Panc1 (cell line): ENCODE measurements at regions not wholly inside any gene's neighbourhood (a gene's known extent, or its start where the extent isn't known, plus 50 kb on each side); places are given as distances from the start of the nearest gene placed in this dataset.

Experiments used
- ATAC-seq: fragments of 200-7000 bp; cut with Tn5 transposase; 2 replicates; pipeline ENCODE4 v1.9.1; 2020; ENCODE audit warnings: mild to moderate bottlenecking, moderate library complexity
- BruUV-seq: library from RNA; stranded (reverse); fragments of 400-500 nt; replicated peaks from 2 replicates; lab custom pipeline; 2021; lab: Mats Ljungman, UMichigan
- CTCF ChIA-PET: fragments of 300-600 bp; sonication (Branson Sonifier 250); formaldehyde crosslinking; loops from one replicate; lab custom pipeline; 2022; ENCODE audit warnings: antibody characterized with exemption; lab: Charles Lee
- POLR2A ChIA-PET: fragments of 300-600 bp; sonication (Branson Sonifier 250); formaldehyde crosslinking; loops from one replicate; lab custom pipeline; 2022; ENCODE audit warnings: antibody characterized with exemption; lab: Charles Lee
- DNase-seq: peaks from one replicate; pipeline ENCODE4 v3.0.0-alpha.2; 2010; ENCODE audit warnings: low read depth, low spot score
- H3K27ac ChIP-seq: 2 replicates; pipeline ENCODE4 v1.5.1; 2011; ENCODE audit warnings: mild to moderate bottlenecking, low read length, inconsistent platforms
- H3K27me3 ChIP-seq: fragments of 200-500 bp; sonication (Bioruptor generic); 2 replicates; pipeline ENCODE4 v1.6.0; 2014; ENCODE audit warnings: low read length, inconsistent platforms; ENCODE audit not compliant: control insufficient read depth, insufficient read depth
- H3K36me3 ChIP-seq: fragments of 200-500 bp; sonication (Bioruptor generic); 2 replicates; pipeline ENCODE4 v1.5.1; 2014; ENCODE audit warnings: inconsistent platforms, mild to moderate bottlenecking, low read length, moderate library complexity; ENCODE audit not compliant: control insufficient read depth, insufficient read depth
- H3K4me1 ChIP-seq: 2 replicates; pipeline ENCODE4 v1.5.1; 2011; ENCODE audit warnings: inconsistent platforms, mild to moderate bottlenecking, low read length, moderate library complexity; ENCODE audit not compliant: control insufficient read depth, insufficient read depth
- H3K4me3 ChIP-seq, 2 experiments: 2 replicates each; pipeline ENCODE4 v1.5.1; 2011 to 2012; ENCODE audit warnings: low read depth in 2 of 2, low read length in 2 of 2, mild to moderate bottlenecking in 2 of 2, inconsistent platforms in 1 of 2, moderate library complexity in 1 of 2
- H3K9me3 ChIP-seq: fragments of 200-500 bp; sonication (Bioruptor generic); 2 replicates; pipeline ENCODE4 v1.5.1; 2014; ENCODE audit warnings: low read depth, mild to moderate bottlenecking, inconsistent platforms, low read length, moderate library complexity; ENCODE audit not compliant: control insufficient read depth, insufficient read depth
- POLR2AphosphoS5 ChIP-seq: IDR thresholded peaks from 2 replicates; pipeline ENCODE4 v1.6.1; 2012; ENCODE audit warnings: mild to moderate bottlenecking, low read depth, low read length, moderate library complexity
- SIN3A ChIP-seq: IDR thresholded peaks from 2 replicates; pipeline ENCODE4 v1.6.1; 2012; ENCODE audit warnings: low read depth, mild to moderate bottlenecking, low read length, moderate library complexity, borderline replicate concordance; ENCODE audit not compliant: insufficient read depth
- TCF7L2 ChIP-seq: IDR thresholded peaks from 2 replicates; pipeline ENCODE4 v1.6.1; 2011; ENCODE audit warnings: mild to moderate bottlenecking, low read depth, low read length, inconsistent platforms
- in situ Hi-C: cut with HindIII; loops from 2 replicates; pipeline ENCODE4 v1.10.0; 2016; ENCODE audit warnings: low sequenced_read_pairs, low pct_unique_long_range_greater_than_20kb
- intact Hi-C: fragments of 100-400 bp; cut with micrococcal nuclease; formaldehyde crosslinking; loops from one replicate; pipeline ENCODE4 v1.10.0; 2022; ENCODE audit not compliant: unreplicated experiment
- TF ChIP-seq, protein P1 (sequence below): fragments of 450-650 bp; IDR thresholded peaks from 2 replicates; pipeline ENCODE4 v1.5.1; 2017; ENCODE audit warnings: mild to moderate bottlenecking
- TF ChIP-seq, protein P2 (sequence below), 2 experiments: IDR thresholded peaks; 2 replicates each; pipeline ENCODE4 v1.6.1; 2011 to 2012; ENCODE audit warnings: low read depth in 2 of 2, control low read depth in 1 of 2, low read length in 1 of 2, mild to moderate bottlenecking in 1 of 2, moderate library complexity in 1 of 2; ENCODE audit not compliant: insufficient read depth in 1 of 2

DNA sequence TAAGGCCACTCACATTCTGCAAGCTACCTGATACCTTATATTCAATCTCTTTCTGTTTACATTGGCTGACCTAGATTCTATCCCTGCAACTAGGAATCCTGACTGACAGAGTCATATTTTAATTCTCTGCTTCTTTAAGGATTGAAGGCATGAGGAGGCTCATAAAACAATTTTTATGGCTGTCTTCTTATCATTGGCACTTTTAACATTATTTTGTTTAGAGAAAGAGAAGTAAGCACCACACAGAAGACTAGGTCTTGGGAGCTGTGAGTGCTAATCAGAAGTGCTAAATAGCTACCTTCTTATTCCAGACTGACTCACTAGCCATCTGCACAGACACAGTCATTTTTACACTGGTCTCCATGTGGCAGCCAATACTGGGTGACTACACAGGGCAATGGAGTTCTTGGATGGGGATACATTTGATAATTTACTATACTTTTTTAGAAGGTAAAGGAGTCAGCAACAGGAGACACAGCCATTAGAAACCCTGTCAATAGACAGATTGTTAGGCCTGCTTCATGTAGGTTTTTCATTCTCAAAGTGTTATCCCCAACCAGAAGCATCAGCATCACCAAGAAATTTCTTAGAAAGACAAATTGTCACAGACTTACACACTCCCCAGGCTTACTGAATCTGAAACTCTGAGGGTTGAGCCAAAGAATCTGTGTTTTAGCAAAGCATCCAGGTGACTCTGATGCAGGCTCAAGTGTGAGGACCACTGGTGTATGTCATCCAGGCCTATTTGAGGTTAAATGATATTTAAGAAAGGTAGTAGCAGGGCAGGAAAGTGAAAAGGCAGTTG is 214.1 kb downstream of the DUSP6 start:
- TF ChIP-seq, protein P1, sequence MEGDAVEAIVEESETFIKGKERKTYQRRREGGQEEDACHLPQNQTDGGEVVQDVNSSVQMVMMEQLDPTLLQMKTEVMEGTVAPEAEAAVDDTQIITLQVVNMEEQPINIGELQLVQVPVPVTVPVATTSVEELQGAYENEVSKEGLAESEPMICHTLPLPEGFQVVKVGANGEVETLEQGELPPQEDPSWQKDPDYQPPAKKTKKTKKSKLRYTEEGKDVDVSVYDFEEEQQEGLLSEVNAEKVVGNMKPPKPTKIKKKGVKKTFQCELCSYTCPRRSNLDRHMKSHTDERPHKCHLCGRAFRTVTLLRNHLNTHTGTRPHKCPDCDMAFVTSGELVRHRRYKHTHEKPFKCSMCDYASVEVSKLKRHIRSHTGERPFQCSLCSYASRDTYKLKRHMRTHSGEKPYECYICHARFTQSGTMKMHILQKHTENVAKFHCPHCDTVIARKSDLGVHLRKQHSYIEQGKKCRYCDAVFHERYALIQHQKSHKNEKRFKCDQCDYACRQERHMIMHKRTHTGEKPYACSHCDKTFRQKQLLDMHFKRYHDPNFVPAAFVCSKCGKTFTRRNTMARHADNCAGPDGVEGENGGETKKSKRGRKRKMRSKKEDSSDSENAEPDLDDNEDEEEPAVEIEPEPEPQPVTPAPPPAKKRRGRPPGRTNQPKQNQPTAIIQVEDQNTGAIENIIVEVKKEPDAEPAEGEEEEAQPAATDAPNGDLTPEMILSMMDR = no peak
- TF ChIP-seq TCF7L2 (no peak), POLR2AphosphoS5 (no peak), SIN3A (no peak)
- TF ChIP-seq, protein P2, sequence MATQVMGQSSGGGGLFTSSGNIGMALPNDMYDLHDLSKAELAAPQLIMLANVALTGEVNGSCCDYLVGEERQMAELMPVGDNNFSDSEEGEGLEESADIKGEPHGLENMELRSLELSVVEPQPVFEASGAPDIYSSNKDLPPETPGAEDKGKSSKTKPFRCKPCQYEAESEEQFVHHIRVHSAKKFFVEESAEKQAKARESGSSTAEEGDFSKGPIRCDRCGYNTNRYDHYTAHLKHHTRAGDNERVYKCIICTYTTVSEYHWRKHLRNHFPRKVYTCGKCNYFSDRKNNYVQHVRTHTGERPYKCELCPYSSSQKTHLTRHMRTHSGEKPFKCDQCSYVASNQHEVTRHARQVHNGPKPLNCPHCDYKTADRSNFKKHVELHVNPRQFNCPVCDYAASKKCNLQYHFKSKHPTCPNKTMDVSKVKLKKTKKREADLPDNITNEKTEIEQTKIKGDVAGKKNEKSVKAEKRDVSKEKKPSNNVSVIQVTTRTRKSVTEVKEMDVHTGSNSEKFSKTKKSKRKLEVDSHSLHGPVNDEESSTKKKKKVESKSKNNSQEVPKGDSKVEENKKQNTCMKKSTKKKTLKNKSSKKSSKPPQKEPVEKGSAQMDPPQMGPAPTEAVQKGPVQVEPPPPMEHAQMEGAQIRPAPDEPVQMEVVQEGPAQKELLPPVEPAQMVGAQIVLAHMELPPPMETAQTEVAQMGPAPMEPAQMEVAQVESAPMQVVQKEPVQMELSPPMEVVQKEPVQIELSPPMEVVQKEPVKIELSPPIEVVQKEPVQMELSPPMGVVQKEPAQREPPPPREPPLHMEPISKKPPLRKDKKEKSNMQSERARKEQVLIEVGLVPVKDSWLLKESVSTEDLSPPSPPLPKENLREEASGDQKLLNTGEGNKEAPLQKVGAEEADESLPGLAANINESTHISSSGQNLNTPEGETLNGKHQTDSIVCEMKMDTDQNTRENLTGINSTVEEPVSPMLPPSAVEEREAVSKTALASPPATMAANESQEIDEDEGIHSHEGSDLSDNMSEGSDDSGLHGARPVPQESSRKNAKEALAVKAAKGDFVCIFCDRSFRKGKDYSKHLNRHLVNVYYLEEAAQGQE (IDR thresholded peaks at IDR 0.05; ENCODE audit: insufficient read depth in 1 of 2, low read depth in 2 of 2, low read length in 1 of 2) = no peak
- in situ Hi-C loops = no loop called here
- H3K27me3 ChIP-seq = no peaks in the 10 kb centered on the region
- H3K36me3 ChIP-seq = no peaks in the 10 kb centered on the region
- DNase-seq (no peak), ATAC-seq (no peak)
- ChIA-PET POLR2A (no interaction called here), CTCF (no interaction called here)
- no peak overlapping the region for H3K27ac ChIP-seq
- intact Hi-C loops = no loop called here
- no TSS peak for BruUV-seq
- H3K4me1 ChIP-seq = no peaks in the 10 kb centered on the region
- H3K4me3 ChIP-seq = no peak overlapping the region
- H3K9me3 ChIP-seq = no peaks in the 10 kb centered on the region

DNA sequence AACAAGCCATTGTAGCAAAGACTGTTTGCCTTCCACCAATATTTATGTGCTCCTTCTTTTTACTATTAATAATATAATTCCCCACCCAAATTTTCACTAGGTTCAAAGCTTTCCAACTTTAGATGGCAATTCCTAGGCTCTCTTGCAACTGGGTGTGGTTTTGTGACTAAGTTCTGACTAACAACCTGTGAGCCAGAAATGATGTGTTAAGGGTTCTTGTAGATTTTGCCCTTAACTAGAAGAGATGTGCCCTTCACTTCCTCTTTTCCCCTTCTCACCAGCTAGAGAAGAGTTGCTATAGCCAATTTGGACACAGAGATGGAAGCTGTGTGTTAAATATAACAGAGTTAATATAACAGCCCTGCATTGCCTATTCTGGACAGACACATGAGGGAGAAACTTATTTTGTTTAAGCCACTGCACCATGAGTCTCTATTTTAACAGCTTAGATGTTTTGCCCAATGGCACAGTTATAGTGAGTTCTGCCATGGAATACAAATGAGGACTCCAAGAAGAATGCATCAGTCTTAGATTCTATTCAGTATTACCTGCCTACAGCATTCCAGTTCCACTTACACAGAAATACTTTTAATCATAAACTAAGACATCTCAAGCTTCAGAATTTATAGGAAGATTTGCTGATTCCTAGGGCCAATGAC is 216.2 kb downstream of the DUSP6 start:
- BruUV-seq = no TSS peak
- Histone ChIP-seq H3K27ac (no peak overlapping the region), H3K27me3 (no peaks in the 10 kb centered on the region), H3K4me3 (no peak overlapping the region), H3K4me1 (no peaks in the 10 kb centered on the region), H3K36me3 (no peaks in the 10 kb centered on the region), H3K9me3 (no peaks in the 10 kb centered on the region)
- intact Hi-C loops = no loop called here
- POLR2A ChIA-PET = no interaction called here
- no peak for DNase-seq
- no peak for TF ChIP-seq SIN3A
- TF ChIP-seq, protein P2 (IDR thresholded peaks at IDR 0.05; ENCODE audit: insufficient read depth in 1 of 2, low read depth in 2 of 2, low read length in 1 of 2) = no peak
- no peak for TF ChIP-seq POLR2AphosphoS5
- TF ChIP-seq, protein P1 = no peak
- no peak for TF ChIP-seq TCF7L2
- in situ Hi-C loops = no loop called here
- ATAC-seq = no peak
- CTCF ChIA-PET = no interaction called here
